ENCODE measurements at regions not wholly inside any gene's neighbourhood (a gene's known extent, or its start where the extent isn't known, plus 50 kb on each side); places are given as distances from the start of the nearest gene placed in this dataset.

- TF ChIP-seq POLR2A (IDR thresholded peaks at IDR 0.05; ENCODE audit: low read depth, low read length) (no peak), TAF1 (IDR thresholded peaks at IDR 0.05; ENCODE audit: borderline replicate concordance, low read depth, low read length) (no peak)
Measured at GRCh38 chr10:3685384-3685783, 99.6 kb downstream of the KLF6 start.

All from GM12892 (cell line).